ENCODE measurements at regions not wholly inside any gene's neighbourhood (a gene's known extent, or its start where the extent isn't known, plus 50 kb on each side); places are given as distances from the start of the nearest gene placed in this dataset.

GRCh38 chr15:24269923-24270322 lies 405.7 kb upstream of the NPAP1 start:
- TF ChIP-seq, protein P1, sequence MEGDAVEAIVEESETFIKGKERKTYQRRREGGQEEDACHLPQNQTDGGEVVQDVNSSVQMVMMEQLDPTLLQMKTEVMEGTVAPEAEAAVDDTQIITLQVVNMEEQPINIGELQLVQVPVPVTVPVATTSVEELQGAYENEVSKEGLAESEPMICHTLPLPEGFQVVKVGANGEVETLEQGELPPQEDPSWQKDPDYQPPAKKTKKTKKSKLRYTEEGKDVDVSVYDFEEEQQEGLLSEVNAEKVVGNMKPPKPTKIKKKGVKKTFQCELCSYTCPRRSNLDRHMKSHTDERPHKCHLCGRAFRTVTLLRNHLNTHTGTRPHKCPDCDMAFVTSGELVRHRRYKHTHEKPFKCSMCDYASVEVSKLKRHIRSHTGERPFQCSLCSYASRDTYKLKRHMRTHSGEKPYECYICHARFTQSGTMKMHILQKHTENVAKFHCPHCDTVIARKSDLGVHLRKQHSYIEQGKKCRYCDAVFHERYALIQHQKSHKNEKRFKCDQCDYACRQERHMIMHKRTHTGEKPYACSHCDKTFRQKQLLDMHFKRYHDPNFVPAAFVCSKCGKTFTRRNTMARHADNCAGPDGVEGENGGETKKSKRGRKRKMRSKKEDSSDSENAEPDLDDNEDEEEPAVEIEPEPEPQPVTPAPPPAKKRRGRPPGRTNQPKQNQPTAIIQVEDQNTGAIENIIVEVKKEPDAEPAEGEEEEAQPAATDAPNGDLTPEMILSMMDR (IDR thresholded peaks at IDR 0.05), result no peak
- no peak for TF ChIP-seq POLR2A (IDR thresholded peaks at IDR 0.05)
